Upper lobe of left lung (tissue), 6 donors: ENCODE measurements at regions not wholly inside any gene's neighbourhood (a gene's known extent, or its start where the extent isn't known, plus 50 kb on each side); places are given as distances from the start of the nearest gene placed in this dataset.

Source experiments
- ATAC-seq, 2 donors: fragments of 200-7000 bp; cut with Tn5 transposase; one replicate each; pipeline ENCODE4 v1.9.1; 2022; ENCODE audit warnings: mild to moderate bottlenecking in 2 of 2, moderate library complexity in 2 of 2; ENCODE audit not compliant: low FRiP score in 2 of 2
- DNase-seq, 2 donors: peaks; one replicate each; pipeline ENCODE4 v3.0.0-alpha.2; 2019 to 2020
- H3K27ac ChIP-seq, 4 donors: fragments of 200-600 bp; sonication (generic); one replicate each; pipeline ENCODE4 v1.5.1; 2016 to 2019
- H3K27me3 ChIP-seq, 4 donors: fragments of 200-600 bp; sonication (generic); one replicate each; pipeline ENCODE4 v1.5.1; 2017 to 2019
- H3K36me3 ChIP-seq, 4 donors: fragments of 200-600 bp; sonication (generic); one replicate each; pipeline ENCODE4 v1.5.1; 2016 to 2019
- H3K4me1 ChIP-seq, 4 donors: fragments of 200-600 bp; sonication (generic); one replicate each; pipeline ENCODE4 v1.5.1; 2018 to 2019
- H3K4me3 ChIP-seq, 4 donors: fragments of 200-600 bp; sonication (generic); one replicate each; pipeline ENCODE4 v1.5.1; 2017 to 2019; ENCODE audit warnings: mild to moderate bottlenecking in 2 of 4, moderate library complexity in 1 of 4
- H3K9me3 ChIP-seq, 4 donors: fragments of 200-600 bp; sonication (generic); one replicate each; pipeline ENCODE4 v1.5.1; 2018 to 2019
- EP300 ChIP-seq, 4 donors: sonication (generic); formaldehyde crosslinking; IDR thresholded peaks; one replicate each; pipeline ENCODE4 v1.5.1; 2017; ENCODE audit warnings: antibody characterized with exemption in 4 of 4, control low read depth in 2 of 4
- POLR2A ChIP-seq, 4 donors: fragments of 450-650 bp; IDR thresholded peaks; one replicate each; pipeline ENCODE4 v1.5.1; 2016 to 2017; ENCODE audit warnings: antibody characterized with exemption in 4 of 4, mild to moderate bottlenecking in 2 of 4
- POLR2AphosphoS5 ChIP-seq, 2 donors: sonication (generic); formaldehyde crosslinking; IDR thresholded peaks; one replicate each; pipeline ENCODE4 v1.5.1; 2017; ENCODE audit warnings: antibody characterized with exemption in 2 of 2
- WGBS, 2 donors: methylation state at CpG; one replicate each; pipeline ENCODE4 v1.1.5; 2017 to 2018; 5-methylcytosine and 5-hydroxymethylcytosine counted together
- TF ChIP-seq, protein P1 (sequence below), 6 experiments: fragments of 450-650 bp in 4 of 6; fragments of 200-600 bp in 2 of 6; sonication (generic) in 2 of 6; IDR thresholded peaks; one replicate each; pipeline ENCODE4 v1.5.1; 2016 to 2019; ENCODE audit warnings: antibody characterized with exemption in 6 of 6
- donor health status: DM: no; HTN: no; CAD: no; lungs with moderate emphysema.
- donor health status: DM: no; HTN: yes; CAD: no; lungs with severe emphysema.

DNA sequence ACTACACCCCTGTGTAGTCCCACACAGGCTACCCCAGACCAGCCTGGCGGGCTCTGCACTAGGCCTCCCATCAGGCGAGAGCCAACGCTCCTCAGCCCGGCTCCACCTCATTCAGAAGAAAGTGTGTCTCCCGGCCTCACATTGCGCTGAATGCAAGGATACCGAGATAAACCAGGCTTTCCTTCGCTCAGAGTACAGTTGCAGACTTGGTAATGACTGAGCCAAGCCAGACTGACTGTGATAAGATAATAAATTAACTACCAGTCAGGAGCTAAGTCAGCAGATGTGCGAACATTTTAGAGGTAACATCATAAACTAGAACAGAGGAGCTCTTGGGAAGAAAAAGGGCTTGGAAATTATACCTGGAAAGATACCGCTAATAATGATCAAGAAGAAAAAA is 397.6 kb downstream of the TRIML1 start:
- no peak overlapping the region for H3K27ac ChIP-seq
- WGBS, 2 donors: 92 to 94% methylated on average over 10 of the region's 10 CpGs

DNA sequence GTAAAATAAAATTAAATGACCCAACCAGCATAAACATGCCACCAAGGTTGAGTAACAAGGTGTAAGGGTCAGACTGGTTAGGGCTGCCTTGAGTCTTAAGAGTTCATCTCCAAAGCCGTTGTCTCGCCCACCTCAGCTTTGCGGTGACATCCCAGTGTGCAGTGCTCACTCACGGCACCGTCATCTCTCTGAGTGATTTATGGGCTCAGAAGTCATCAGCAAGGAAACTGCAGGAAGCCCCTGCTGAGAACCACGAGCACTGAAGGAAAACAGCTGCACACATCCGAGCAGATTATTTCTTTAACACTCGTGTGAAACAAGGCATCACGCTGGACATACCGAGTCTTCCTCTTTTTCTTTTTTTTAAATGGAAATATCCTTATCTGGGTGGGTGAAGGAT is 411.1 kb downstream of the TRIML1 start:
- ATAC-seq (no peak), DNase-seq (no peak)
- TF ChIP-seq, protein P1, sequence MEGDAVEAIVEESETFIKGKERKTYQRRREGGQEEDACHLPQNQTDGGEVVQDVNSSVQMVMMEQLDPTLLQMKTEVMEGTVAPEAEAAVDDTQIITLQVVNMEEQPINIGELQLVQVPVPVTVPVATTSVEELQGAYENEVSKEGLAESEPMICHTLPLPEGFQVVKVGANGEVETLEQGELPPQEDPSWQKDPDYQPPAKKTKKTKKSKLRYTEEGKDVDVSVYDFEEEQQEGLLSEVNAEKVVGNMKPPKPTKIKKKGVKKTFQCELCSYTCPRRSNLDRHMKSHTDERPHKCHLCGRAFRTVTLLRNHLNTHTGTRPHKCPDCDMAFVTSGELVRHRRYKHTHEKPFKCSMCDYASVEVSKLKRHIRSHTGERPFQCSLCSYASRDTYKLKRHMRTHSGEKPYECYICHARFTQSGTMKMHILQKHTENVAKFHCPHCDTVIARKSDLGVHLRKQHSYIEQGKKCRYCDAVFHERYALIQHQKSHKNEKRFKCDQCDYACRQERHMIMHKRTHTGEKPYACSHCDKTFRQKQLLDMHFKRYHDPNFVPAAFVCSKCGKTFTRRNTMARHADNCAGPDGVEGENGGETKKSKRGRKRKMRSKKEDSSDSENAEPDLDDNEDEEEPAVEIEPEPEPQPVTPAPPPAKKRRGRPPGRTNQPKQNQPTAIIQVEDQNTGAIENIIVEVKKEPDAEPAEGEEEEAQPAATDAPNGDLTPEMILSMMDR (IDR thresholded peaks at IDR 0.05): no peak
- TF ChIP-seq POLR2AphosphoS5 (IDR thresholded peaks at IDR 0.05) (no peak), POLR2A (IDR thresholded peaks at IDR 0.05) (no peak), EP300 (IDR thresholded peaks at IDR 0.05) (no peak)
- Histone ChIP-seq H3K27ac (no peak overlapping the region), H3K36me3 (no peaks in the 10 kb centered on the region), H3K9me3 (no peaks in the 10 kb centered on the region), H3K27me3 (no peaks in the 10 kb centered on the region), H3K4me3 (no peak overlapping the region), H3K4me1 (no peaks in the 10 kb centered on the region)
- 51 to 60% methylated on average over 10 of the region's 10 CpGs for WGBS, 2 donors

More for the DNA sequence above, 397.6 kb downstream of the TRIML1 start:
- TF ChIP-seq EP300 (IDR thresholded peaks at IDR 0.05) (no peak), POLR2A (IDR thresholded peaks at IDR 0.05) (no peak), POLR2AphosphoS5 (IDR thresholded peaks at IDR 0.05) (no peak)
- TF ChIP-seq, protein P1 (IDR thresholded peaks at IDR 0.05): no peak
- Histone ChIP-seq H3K4me1 (no peaks in the 10 kb centered on the region), H3K36me3 (no peaks in the 10 kb centered on the region), H3K9me3 (no peaks in the 10 kb centered on the region), H3K4me3 (no peak overlapping the region), H3K27me3 (no peaks in the 10 kb centered on the region)
- ATAC-seq (peak in 1 of 2 donors; percentile 53), DNase-seq (peak in 1 of 2 donors; percentile 18)

DNA sequence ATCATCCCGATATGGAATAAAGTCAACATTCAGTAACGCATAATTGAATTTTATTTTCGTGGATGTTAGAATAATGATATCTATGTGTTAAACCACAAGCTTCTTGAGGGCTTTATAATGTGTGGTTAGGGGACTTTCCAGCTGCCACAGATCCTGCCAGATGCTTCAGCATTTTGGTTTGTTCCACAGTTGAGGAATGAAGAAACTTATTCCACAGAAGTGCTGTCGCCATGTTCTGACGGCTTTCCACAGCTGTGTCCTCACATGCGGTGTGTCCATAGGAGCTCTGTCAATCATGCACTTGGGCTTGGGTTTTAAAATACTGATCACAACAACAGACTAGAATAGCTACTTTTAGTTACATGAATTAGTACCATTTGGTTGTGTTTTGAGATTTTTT is 411.9 kb downstream of the TRIML1 start:
- ATAC-seq: no peak
- no peak for TF ChIP-seq POLR2AphosphoS5 (IDR thresholded peaks at IDR 0.05)
- TF ChIP-seq POLR2A (IDR thresholded peaks at IDR 0.05): no peak
- TF ChIP-seq EP300 (IDR thresholded peaks at IDR 0.05): no peak
- TF ChIP-seq, protein P1 (IDR thresholded peaks at IDR 0.05): no peak
- no peak for DNase-seq
- Histone ChIP-seq H3K27ac (no peak overlapping the region), H3K4me1 (no peaks in the 10 kb centered on the region), H3K36me3 (no peaks in the 10 kb centered on the region), H3K27me3 (no peaks in the 10 kb centered on the region), H3K9me3 (no peaks in the 10 kb centered on the region), H3K4me3 (no peak overlapping the region)
- 55 to 56% methylated on average over 6 of the region's 6 CpGs for whole genome bisulfite sequencing, 2 donors

DNA sequence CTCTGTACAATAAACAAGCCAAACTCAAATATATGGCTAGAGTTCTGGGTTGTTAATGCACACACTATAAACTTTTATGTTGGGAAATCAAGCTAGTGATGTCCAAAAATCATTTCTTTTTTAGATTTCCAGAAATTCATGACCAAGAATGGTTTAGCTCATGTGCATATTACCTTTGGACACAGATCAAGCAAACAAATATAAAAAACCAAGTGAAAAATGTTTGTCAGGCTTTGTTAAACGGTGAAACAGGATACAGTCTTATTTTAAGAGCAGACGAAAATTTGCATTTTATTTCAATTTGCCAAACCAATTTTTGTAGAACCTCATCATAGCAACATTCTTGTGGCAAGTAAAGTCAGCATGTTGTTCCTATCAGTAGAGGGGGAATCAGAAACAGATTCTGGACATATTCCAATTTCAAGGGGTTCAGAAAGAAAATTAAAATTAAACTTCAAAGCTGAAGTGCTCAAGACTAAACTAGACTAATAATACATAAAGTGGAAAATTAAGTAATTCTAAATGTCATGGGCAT is 413.6 kb downstream of the TRIML1 start:
- Histone ChIP-seq H3K27me3 (no peaks in the 10 kb centered on the region), H3K27ac (no peak overlapping the region), H3K9me3 (no peaks in the 10 kb centered on the region), H3K4me1 (no peaks in the 10 kb centered on the region), H3K4me3 (no peak overlapping the region), H3K36me3 (no peaks in the 10 kb centered on the region)
- 59 to 65% methylated on average over 2 of the region's 2 CpGs for WGBS, 2 donors
- TF ChIP-seq POLR2AphosphoS5 (IDR thresholded peaks at IDR 0.05) (no peak), POLR2A (IDR thresholded peaks at IDR 0.05) (no peak), EP300 (IDR thresholded peaks at IDR 0.05) (no peak)
- TF ChIP-seq, protein P1 (IDR thresholded peaks at IDR 0.05): no peak
- ATAC-seq (no peak), DNase-seq (no peak)

DNA sequence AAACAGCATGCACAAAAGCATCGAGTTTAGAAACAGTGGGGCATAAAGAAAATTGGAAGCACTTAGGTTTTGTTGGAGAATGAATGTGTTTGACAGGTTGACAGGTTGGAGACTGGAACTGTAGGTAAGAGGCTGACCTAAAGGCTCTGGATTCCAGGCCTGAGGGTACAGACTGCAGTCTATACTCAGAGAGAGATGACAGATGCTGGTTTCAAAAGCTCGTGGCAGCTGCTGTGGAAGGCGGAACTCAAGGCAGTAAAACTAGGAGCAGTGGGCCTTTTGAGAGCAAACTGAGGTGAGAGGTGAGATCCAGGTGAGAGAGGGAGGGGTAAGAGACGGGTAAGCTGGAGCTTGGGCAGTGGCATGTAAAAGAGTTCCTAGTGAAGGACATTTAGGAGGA is 415.2 kb downstream of the TRIML1 start:
- Histone ChIP-seq H3K27ac (no peak overlapping the region), H3K27me3 (no peaks in the 10 kb centered on the region), H3K4me1 (no peaks in the 10 kb centered on the region), H3K9me3 (no peaks in the 10 kb centered on the region), H3K4me3 (no peak overlapping the region), H3K36me3 (no peaks in the 10 kb centered on the region)
- TF ChIP-seq EP300 (IDR thresholded peaks at IDR 0.05): no peak
- TF ChIP-seq, protein P1 (IDR thresholded peaks at IDR 0.05): no peak
- TF ChIP-seq POLR2A (IDR thresholded peaks at IDR 0.05): no peak
- no peak for TF ChIP-seq POLR2AphosphoS5 (IDR thresholded peaks at IDR 0.05)
- WGBS, 2 donors: 67 to 75% methylated on average over 4 of the region's 4 CpGs
- ATAC-seq: no peak
- no peak for DNase-seq
